ENCODE measurements at regions not wholly inside any gene's neighbourhood (a gene's known extent, or its start where the extent isn't known, plus 50 kb on each side); places are given as distances from the start of the nearest gene placed in this dataset.
"Not testable (repeated sequence)": the region's sequence is repeated elsewhere in the genome, so short reads cannot be mapped to it uniquely, and the experiment has no call there.

DNA sequence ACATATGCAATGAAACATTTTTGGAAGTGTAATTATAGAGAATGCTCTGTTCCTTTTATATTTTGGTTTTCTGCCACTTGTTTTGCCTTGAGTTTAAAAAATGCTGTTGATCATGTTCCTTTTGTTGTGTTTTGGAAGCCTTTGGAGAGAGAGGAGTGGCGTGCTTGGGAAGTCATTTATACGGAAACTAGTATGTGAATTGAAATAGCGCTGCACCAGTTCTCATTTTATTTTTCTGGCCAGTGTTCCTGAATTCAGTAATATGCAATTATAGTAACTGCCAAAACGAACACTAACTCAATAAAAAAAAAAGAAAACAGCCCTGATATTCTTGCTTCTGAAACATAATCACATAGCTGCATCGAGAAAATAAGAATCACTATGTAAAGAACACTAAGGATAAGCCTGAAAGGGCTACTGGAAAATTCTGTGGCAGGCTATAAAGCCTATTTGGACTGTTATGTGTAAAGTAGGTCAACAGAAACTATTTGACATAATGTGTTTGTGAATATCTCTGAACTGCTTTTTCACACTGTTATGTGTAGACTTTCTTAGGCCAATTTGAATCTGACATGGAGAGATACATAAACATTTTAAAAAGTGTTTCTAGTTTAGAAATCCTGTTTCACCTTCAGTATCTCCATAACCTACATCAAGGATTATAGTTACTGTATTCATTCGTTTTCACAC lies 742.0 kb downstream of the KCNT2 start:
- DNase-seq (ENCODE audit: extremely low read depth, low read depth, low spot score): no peak

DNA sequence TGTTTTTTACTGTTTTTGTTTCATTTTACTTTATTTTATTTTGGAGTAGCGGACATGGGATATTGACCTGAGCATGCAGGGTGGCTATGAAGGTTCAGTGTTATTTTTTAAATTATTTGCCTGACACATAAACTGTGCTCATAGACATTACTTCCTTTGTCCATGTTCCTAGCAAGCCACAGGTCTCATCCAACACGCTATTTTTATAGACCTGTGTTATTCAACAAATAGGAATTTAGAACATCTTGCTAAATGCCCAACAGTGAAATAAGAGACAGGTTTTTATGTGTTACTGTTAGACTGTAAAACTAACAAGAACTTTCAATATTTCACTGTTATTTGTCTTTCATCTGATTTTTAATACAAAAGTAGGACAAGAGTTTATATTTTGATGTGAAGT lies 756.4 kb downstream of the KCNT2 start:
- DNase-seq (ENCODE audit: extremely low read depth, low read depth, low spot score): no peak

DNA sequence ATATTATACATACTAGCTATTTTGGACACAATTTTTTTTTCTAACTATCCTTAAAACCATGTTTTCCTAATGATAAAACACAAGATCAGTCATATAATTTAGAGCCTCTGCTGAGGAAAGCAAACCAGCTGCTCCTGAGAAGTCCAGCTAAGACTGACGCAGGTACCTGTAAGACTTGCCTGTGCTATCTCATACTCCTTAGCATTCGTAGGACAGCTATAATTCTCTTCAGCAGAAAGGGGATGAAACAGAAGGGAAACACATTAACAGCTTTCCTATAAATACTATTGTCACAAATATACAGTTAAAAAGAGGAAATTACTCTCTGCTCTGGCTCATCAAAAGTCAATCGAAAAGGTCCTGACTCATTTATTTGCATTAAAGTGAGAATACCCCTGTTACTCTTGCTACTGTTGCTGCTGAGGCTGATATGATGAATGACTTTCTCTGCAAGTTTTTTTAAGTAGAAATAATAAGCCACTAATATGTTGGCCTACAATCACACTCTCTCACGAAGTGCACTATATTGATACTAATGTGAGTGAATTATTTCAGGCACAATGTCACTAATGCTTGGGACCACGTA lies 757.1 kb downstream of the KCNT2 start:
- no peak for DNase-seq (ENCODE audit: extremely low read depth, low read depth, low spot score)

DNA sequence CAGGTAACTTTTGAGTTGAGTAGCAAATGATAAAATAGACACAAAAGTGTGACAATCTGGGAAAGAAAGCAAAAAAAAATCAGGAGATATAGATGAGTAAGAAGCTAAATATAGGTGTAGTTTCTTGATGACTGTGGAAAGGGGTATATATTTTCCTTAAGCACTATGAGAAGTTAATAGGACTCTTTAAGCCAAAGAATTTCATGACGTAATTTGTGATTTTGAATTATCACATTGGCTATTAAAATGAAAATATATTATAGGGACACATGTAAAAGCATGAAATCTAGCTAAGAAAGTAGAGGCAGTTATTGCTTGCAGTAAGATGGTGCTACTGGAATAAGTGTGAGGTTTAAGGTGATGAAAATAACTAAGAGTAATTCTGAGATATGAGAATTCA lies 759.1 kb downstream of the KCNT2 start:
- no peak for DNase-seq (ENCODE audit: extremely low read depth, low read depth, low spot score)

DNA sequence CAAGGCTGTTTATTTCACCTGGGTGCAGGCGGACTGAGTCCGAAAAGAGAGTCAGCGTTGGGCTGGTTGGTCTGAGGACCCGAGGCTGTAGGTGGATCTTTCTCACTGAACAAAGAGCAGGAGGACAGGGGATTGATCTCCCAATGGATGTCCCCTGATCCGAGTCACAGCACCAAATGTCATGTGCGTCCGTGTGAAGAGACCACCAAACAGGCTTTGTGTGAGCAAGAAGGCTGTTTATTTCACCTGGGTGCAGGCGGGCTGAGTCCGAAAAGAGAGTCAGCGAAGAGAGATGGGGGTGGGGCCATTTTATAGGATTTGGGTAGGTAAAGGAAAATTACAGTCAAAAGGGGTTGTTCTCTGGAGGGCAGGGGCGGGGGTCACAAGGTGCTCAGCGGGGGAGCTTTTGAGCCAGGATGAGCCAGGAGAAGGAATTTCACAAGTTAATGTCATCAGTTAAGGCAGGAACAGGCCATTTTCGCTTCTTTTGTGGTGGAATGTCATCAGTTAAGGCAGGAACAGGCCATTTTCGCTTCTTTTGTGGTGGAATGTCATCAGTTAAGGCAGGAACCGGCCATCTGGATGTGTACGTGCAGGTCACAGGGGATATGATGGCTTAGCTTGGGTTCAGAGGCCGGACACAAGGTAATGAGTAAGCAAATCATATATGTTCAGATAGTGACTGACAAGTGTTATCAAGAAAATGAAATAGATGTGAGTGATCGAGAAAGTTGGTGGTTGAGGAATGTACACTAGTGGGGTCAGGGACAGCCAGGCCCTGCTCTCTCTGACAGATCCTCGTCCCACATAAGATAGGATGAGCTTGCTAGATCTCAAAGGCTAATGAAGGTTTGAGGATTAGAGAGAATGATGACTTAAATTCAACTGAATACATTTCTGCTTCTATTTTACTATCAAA lies 760.0 kb downstream of the KCNT2 start:
- DNase-seq (ENCODE audit: extremely low read depth, low read depth, low spot score): not testable (repeated sequence)

DNA sequence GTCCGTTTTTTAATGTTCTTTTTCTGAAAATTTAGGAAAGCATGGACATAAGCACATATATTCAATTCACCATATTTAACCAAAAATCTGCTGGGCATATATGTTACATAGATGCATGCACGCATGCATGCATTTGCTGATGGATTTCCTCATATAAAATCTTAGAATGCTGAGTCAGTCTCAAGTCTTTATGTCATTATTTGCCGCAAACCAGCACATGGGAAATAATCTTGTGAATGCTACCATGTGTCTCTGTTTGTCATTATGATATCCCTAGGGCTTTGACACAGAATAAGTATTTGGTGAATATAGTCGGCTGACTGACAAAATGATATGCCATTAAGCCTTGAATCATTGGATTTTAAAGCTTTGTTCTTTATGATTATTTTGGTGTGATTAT lies 776.5 kb downstream of the KCNT2 start:
- DNase-seq (ENCODE audit: extremely low read depth, low read depth, low spot score): no peak

DNA sequence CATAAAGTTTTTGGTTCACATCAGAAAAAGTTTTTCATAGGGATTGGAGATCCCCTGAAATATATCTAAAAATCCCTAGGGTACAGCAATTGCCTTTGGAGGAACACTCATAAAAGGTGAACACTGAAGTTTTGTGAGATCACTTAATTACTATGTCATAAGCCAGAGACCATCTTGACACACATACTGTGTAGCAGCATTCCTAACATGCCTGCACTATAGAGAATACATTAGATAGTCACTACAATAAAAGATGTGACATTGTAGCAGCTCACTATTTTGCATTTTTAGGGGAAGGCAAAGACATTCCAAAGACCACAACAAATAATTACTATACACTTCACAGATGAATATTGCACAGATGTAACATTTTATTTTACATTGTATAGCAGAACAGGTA lies 779.9 kb downstream of the KCNT2 start:
- no peak for DNase-seq (ENCODE audit: extremely low read depth, low read depth, low spot score)

DNA sequence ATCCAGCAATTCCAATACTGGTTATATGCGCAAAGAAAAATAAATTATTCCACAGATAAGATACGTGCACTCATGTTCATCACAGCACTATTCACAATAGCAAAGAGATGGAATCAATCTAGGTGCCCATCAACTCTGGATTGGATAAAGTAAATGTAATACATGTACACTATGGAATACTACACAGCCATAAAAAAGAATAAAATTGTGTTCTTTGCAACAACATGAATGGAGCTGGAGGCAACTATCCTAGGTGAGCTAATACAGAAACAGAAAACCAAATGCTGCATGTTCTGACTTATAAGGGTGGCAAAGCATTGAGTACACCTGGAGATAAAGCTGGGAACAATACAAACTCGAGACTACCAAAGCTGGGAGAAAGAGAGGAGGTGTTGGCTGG lies 787.3 kb downstream of the KCNT2 start:
- no peak for DNase-seq (ENCODE audit: extremely low read depth, low read depth, low spot score)

DNA sequence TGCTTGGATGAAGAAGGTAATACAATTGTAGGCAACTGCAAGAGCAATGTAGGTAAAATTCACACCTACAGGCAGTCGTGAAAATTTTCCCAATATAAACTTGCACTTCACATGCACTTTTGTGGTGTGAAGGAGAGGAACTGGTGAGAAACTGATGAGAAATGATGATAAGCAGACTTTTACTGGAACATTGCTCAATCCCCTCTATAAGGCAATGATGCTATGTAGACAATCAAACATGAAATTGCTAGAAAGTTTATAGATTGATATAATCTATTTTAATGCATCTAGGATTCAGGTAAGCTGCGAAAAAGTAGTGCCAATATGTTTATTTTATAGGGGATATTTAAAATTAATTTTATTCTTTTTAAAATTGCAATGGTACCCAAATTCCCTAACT lies 802.2 kb downstream of the KCNT2 start:
- DNase-seq (ENCODE audit: extremely low read depth, low read depth, low spot score): no peak

DNA sequence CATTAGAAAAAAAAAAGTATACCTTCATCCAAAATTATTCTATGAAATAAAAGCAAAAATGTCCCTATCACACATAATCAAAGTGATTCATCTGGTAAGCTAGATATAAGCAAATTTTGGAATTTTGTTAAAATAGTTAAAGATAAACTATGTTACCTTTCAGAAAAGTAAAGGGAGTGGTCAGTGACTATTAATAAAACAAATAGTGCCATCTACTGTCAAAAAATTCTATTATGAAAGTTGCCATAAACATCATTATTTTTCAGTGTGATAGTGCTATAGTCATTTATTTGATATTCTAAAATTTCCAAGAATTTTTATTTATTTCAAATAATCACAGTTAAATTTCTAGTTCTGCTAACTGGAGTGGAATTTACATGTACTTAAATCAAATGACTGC lies 803.7 kb downstream of the KCNT2 start:
- DNase-seq (ENCODE audit: extremely low read depth, low read depth, low spot score): no peak

DNA sequence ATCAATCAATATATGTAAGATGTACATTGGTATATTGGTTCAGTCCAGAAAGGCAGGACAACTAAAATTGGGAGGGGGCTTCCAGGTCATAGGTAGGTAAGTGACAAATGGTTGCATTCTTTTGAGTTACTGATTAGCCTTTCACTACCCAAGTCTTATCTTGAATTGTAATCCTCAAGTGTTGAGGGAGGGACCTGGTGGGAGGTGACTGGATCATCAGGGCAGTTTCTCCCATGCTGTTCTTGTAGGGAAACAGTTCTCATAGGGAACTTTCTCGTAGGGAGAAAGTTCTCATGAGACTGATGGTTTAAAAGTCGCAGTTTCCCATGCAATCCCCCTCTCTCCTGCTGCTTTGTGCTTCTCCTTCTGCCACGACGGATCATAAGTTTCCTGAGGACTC lies 809.2 kb downstream of the KCNT2 start:
- DNase-seq (ENCODE audit: extremely low read depth, low read depth, low spot score): no peak

DNA sequence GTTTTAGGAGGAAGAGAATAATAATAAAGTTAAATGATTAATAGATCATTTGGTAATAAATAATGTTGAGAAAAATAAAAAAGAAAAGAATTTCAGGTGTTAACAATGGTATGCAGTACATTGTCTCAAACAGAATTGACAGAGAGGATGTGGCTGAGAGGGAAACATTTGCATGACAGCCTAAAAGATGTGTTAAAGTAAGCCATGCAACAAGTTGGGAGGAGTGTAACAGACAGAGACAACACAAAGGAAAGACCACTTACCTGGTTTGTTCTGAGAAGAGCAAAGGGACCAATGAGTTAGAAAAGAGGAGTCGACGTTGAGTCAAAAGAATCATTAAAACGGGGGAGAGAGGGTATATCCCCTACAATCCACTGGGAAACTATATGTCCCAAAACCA lies 814.0 kb downstream of the KCNT2 start:
- DNase-seq (ENCODE audit: extremely low read depth, low read depth, low spot score): no peak

DNA sequence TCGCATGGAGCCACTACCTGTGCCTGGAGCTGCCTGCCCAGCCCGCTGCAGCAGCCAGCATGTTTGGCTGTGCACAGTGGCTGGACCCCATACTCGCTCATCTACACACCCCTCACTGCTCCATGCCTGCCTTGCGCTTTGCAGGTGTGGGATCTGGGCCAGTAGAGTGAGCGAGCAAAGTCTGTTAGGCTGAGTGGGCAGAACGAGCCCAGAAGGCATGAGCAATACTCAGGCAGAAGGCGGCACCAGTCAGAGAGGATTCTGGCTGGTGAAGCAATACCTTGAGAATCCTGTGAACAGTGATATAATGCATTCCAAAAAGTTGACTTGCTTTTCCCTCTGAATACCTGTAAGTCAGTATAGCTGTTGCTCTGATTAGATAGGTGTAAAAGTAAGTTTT lies 816.4 kb downstream of the KCNT2 start:
- DNase-seq (ENCODE audit: extremely low read depth, low read depth, low spot score): no peak

DNA sequence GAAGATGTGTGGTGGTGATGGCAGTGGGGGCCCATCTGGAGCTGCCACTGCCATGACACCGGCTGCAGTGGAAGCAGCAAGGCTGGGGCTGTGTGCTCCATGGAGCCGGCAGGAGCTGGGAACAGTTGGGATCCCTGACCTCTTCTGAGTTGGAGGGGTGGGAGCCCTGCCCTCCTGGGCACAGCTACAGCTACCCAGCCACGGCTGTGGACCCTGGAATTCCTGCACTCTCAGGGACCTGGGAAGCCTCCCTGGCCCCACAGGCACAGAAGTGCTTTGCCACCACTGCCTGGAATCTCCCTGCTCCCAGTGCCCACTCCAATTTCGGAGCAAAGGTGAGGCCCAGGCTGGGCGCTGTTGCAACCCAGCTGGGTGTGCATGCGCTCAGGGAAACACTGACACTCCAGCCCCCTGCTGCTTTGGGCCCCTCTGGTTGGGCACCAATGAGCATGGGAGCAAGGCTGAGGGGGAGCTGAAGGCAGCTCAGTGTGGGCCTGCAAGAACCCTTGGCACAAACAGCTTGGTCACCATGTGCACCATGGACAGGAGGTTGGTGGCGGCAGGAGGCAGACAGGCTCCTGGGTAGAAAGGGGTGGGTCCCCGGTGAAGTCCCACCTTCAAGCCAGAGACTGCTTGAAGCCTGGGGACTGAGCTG lies 817.6 kb downstream of the KCNT2 start:
- DNase-seq (ENCODE audit: extremely low read depth, low read depth, low spot score): no peak

DNA sequence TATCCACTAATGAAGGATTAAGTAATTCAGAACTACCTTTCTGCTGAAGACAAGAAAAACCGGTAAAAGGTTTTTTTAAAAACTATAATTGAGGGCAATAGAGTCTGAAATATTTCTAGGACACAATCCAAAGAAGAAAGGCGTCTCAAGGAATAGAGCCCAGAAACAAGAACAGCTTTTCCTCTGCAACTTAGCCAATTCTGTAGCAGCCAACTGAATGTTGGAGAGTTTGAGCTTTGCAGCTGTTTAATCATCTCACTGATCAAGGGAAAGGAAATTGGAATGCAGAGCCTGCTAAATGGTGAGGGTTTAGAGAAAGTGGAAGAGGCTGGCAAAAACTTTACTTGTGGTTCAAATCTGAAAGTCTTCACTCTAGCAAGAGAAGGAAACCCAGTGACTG lies 818.9 kb downstream of the KCNT2 start:
- no peak for DNase-seq (ENCODE audit: extremely low read depth, low read depth, low spot score)

DNA sequence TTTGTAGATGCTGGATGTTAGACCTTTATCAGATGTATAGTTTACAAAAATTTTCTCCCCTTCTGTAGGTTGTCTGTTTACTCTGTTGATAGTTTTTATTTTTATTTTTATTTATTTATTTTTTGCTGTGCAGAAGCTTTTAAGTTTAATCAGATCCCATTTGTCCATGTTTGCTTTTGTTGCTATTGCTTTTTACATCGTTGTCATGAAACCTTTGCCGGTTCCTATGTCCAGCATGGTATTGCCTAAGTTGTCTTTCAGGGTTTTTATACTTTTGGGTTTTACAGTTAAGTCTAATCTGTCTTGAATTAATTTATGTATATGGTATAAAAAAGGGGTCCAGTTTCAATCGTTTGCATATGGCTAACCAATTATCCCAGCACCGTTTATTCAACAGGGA lies 819.5 kb downstream of the KCNT2 start:
- no peak for DNase-seq (ENCODE audit: extremely low read depth, low read depth, low spot score)

DNA sequence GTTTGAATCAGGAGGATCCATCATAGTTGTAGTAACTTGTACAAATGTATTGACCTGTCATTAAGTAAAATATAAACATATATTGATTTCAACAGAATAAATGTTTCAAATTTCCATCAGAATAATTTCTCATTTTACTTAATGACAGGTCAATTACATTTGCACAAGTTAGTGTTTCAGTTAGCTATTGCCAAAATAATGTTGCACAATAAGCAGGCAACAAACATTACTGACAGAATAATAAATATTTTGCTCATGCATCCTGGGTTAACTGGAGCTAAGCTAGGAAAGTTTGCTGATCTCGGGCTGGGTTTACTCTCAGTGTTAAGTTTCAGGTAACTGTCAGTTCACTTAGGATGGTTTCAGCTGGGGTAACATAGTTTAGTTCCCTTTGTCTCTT lies 822.4 kb downstream of the KCNT2 start:
- no peak for DNase-seq (ENCODE audit: extremely low read depth, low read depth, low spot score)

DNA sequence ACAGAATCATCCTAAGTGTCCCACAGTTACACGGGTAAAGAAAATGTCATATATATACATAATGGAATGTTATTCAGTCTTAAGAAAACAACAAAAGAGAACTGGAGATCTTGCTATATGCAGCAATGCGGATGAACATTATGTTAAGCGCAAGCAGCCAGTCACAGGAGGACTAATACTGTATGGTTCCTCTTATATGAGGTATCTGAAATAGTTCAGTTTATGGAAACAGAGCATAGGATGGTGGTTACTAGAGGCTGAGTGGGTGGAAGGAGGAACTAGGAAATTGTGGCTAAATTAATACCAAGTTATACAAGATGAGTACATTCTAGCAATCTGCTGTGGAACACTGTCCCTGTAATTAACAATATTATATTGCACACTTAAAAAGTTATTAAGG lies 834.3 kb downstream of the KCNT2 start:
- DNase-seq (ENCODE audit: extremely low read depth, low read depth, low spot score): no peak

DNA sequence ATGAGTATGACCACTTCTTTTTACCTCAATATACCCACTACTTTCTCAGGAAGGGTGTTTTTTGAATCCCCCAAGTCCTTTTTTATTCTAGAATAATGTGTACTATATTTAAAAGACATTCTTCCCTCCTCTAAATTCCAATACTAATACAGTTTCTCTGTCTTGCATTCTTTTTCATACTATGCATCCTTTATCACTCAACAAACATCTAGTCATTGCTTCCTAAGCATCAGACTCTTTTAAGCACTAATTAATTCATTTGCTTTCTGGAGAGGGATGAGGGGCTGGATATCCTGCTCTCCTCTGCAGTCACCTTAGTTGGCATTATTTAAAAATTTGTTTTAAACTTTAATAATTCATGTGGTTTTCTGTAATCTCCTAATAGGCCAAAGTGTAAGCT lies 838.8 kb downstream of the KCNT2 start:
- no peak for DNase-seq (ENCODE audit: extremely low read depth, low read depth, low spot score)

DNA sequence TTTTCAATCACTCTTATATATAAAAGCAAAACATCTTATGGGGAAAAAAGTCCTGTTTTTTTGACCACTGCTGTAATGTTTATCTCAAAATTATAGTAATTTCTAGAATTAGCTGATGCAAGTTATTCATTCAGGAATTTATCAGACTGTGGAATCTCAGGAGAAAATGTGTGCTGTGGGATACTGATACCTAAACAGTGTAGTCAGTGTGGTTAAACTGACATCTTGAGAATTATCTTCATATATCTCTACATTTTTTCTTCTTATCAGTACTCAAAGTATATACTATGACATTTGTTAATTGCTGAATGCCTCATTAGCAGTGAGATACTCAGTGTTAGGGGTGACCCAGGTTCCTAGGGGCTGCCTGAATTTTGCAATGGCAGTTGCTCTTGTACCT lies 839.3 kb downstream of the KCNT2 start:
- no peak for DNase-seq (ENCODE audit: extremely low read depth, low read depth, low spot score)

DNA sequence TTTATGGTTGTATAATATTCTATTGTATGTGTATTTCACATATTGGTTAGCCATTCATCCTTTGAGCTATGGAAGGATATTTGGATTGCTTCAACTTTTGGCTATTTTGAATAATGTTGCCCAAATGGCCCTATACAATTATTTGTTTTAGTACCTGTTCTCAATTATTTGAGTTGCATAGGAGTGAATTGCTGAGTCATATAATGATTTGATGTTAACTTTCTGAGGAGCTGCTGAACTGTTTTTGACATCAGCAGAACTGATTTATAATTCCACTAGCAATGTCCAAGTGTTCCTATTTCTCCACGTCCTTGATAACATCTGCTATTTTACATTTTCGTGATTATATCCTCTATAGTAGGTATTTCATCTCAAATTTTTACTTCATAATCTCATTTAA lies 839.9 kb downstream of the KCNT2 start:
- no peak for DNase-seq (ENCODE audit: extremely low read depth, low read depth, low spot score)

All from glomerular endothelial cell (primary cell).